Astrocyte of the cerebellum (primary cell): ENCODE measurements at regions not wholly inside any gene's neighbourhood (a gene's known extent, or its start where the extent isn't known, plus 50 kb on each side); places are given as distances from the start of the nearest gene placed in this dataset.

Experiments used
- DNase-seq: peaks from one replicate; pipeline ENCODE4 v3.0.0-alpha.2; 2011; ENCODE audit warnings: low read depth
- H3K4me3 ChIP-seq: 2 replicates; pipeline ENCODE4 v1.5.1; 2011; ENCODE audit warnings: mild to moderate bottlenecking, low read depth, low read length, moderate library complexity
- in situ Hi-C: cut with HindIII; loops from 2 replicates; pipeline ENCODE4 v1.10.0; 2017; ENCODE audit warnings: low sequenced_read_pairs
- TF ChIP-seq, protein P1 (sequence below): IDR thresholded peaks from 2 replicates; pipeline ENCODE4 v1.5.1; 2012; ENCODE audit warnings: low read length, low read depth, moderate library complexity, mild to moderate bottlenecking; ENCODE audit errors: missing control alignments

DNA sequence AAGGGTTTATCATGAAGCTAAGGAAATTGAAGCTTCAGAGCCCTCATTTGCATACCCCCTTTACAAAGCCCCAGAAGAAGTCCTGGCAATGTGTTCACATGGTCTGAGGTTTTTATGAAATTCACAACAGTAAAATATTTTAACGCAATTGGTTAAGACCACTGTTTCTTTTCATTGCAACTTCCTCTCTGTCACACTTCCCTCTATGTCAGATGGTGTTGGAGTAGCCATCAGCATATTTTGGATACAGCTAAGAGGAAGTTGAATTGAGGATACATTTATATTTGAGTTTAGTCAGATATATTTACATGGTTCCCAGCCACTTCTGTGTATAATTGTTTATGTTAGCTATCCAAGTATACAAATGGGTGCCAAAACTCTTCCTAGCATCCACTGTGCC, 170.0 kb downstream of the TXNL1 start:
- no peak overlapping the region for H3K4me3 ChIP-seq
- TF ChIP-seq, protein P1, sequence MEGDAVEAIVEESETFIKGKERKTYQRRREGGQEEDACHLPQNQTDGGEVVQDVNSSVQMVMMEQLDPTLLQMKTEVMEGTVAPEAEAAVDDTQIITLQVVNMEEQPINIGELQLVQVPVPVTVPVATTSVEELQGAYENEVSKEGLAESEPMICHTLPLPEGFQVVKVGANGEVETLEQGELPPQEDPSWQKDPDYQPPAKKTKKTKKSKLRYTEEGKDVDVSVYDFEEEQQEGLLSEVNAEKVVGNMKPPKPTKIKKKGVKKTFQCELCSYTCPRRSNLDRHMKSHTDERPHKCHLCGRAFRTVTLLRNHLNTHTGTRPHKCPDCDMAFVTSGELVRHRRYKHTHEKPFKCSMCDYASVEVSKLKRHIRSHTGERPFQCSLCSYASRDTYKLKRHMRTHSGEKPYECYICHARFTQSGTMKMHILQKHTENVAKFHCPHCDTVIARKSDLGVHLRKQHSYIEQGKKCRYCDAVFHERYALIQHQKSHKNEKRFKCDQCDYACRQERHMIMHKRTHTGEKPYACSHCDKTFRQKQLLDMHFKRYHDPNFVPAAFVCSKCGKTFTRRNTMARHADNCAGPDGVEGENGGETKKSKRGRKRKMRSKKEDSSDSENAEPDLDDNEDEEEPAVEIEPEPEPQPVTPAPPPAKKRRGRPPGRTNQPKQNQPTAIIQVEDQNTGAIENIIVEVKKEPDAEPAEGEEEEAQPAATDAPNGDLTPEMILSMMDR = no peak
- no peak for DNase-seq
- in situ Hi-C loops = no loop called here

DNA sequence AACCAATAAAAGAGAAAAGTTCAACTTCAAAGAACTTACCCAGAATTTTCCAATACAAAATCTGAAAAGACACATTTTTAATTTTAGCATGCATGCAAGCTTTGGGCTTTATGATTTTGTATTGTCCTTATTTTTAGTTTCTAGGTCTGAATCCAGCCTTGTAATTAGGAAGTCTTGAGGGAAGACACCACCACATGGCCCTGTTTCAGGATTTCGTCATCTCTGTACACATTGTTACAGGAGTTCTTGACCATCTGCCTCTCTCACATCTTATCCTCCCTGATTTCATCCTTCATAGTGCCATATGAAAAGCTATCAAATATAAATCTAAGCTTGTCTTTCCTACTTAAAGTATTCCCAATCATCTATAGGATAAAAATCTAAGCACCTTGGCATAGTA, 176.1 kb downstream of the TXNL1 start:
- no peak for DNase-seq
- TF ChIP-seq, protein P1 = no peak
- H3K4me3 ChIP-seq = no peak overlapping the region
- in situ Hi-C loops = no loop called here

DNA sequence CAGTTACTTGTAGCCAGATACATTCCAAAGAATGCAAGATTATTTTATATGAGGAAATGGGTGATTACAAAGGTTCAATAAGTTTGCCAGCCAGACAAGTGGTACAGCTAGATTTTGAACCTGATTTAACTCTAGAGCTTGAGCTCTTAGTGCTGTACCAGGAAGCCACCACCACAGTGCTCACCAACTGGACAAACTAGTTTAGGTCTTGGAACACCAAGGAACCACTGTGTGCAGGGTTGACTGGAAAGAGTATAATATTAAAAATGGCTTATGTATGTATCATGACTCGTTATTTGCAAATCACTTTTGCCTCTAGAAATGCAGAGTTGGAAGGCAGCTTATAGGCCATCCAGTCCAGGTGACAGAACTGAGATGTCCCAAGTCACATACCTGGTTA, 177.2 kb downstream of the TXNL1 start:
- TF ChIP-seq, protein P1 = no peak
- in situ Hi-C loops = no loop called here
- no peak overlapping the region for H3K4me3 ChIP-seq
- no peak for DNase-seq

DNA sequence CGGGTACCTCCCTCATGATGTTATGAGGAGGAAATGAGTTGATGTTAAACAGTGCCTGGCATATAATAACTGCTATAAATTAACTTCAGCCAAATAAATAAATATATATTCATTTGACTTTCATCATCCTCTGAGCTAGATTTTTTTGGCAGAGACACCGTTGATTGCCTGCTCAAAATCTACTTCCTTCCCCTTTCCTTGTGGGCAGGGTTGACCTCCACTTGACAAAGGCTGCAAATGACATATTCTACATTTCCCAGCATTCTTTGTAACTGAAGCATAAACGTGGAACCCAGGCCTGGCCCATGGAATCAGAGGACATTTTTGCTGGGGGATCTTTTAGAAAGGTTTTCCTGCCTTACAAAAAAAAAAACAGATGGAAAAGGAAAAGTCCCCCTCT, 177.8 kb downstream of the TXNL1 start:
- in situ Hi-C loops = no loop called here
- no peak overlapping the region for H3K4me3 ChIP-seq
- no peak for DNase-seq
- TF ChIP-seq, protein P1 = no peak

DNA sequence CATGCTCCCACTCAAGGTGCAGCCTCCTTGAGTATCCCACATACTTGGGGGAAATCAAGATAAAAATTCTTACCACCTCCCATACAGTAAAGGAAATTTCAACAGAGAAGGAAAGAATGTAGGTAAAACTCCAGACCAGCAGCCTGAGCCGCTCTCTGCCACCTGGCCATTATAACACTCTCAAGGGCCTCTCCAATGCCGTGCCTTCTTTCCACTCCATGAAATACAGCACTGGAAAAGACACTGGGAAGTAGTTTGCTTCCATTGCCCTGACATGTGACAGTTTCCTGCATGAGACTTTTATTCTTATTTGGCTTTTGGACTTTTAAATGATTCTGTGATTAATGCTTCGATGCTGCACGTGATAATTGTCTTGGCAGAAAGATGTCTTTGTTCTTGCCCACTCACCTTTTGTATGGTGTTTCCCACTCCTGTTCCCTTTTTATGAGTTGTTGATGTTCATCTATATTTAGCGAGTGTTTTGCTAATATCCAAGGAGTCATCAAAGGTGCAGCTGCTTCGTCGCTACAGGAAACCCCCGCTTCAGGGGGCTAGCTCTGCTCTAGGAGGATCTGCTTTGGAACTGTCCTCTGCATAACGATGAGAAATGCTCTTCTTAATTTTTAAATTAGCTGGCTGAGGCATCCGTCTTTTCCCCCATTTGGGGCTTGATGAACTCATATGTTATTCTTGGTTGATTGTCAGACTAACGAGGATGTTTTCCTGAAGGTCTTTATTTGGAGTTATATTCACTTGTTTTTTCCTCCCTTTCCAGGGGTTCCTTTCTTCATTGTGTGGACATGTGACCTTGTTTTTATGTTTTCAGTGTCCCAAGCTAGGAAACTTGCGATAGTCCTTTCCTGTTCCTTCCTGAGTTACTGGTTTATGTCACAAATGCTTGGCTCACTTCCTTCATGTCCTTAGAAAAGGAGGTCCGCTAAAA, 179.4 kb downstream of the TXNL1 start:
- in situ Hi-C loops = no loop called here
- no peak for DNase-seq
- H3K4me3 ChIP-seq = no peak overlapping the region
- TF ChIP-seq, protein P1 = no peak

DNA sequence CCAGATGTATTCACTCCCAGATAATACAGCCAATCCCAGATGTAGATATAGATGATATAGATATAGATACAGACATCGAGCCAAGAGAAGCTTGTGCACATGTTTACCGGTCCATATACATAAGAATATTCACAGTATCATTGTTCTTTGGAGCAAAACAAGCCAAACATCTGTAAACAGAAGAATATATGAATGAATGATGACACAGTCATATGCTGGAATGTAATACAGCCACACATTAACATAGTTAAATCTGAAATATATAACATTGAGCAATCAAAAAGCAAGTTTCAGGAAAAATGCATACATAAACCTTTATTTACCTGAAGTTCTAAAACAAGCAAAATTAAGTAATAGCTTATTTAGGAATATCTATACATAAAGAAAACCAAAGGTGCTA, 182.5 kb downstream of the TXNL1 start:
- TF ChIP-seq, protein P1 = no peak
- no peak for DNase-seq
- no peak overlapping the region for H3K4me3 ChIP-seq
- in situ Hi-C loops = no loop called here
